SK-N-SH treated with all-trans-retinoic acid at 6 μM for 48 hours (cell line): ENCODE measurements at regions not wholly inside any gene's neighbourhood (a gene's known extent, or its start where the extent isn't known, plus 50 kb on each side); places are given as distances from the start of the nearest gene placed in this dataset.

Source experiments
- ATAC-seq: fragments of 200-7000 bp; cut with Tn5 transposase; 3 replicates; pipeline ENCODE4 v1.9.1; 2020; ENCODE audit warnings: mild to moderate bottlenecking, moderate library complexity
- BACH2 ChIP-seq: fragments of 250-450 bp; sonication (Bioruptor Pico); IDR thresholded peaks from 2 replicates; pipeline ENCODE4 v1.9.0; 2021; ENCODE audit warnings: mild to moderate bottlenecking, borderline replicate concordance
- CREB5 ChIP-seq: fragments of 250-450 bp; sonication (Bioruptor Pico); IDR thresholded peaks from 2 replicates; pipeline ENCODE4 v1.5.1; 2020; ENCODE audit warnings: low read depth, mild to moderate bottlenecking, moderate library complexity
- CSDC2 ChIP-seq: fragments of 250-450 bp; sonication (Bioruptor Pico); IDR thresholded peaks from 2 replicates; pipeline ENCODE4 v1.5.0; 2020; ENCODE audit warnings: mild to moderate bottlenecking, moderate library complexity
- CSRNP3 ChIP-seq: fragments of 250-450 bp; sonication (Bioruptor Pico); IDR thresholded peaks from 2 replicates; pipeline ENCODE4 v1.5.1; 2021; ENCODE audit warnings: mild to moderate bottlenecking, moderate library complexity
- ESRRG ChIP-seq: fragments of 250-450 bp; sonication (Bioruptor Pico); IDR thresholded peaks from 2 replicates; pipeline ENCODE4 v1.6.1; 2021; ENCODE audit warnings: mild to moderate bottlenecking
- GLIS3 ChIP-seq: fragments of 250-450 bp; sonication (Bioruptor Pico); IDR thresholded peaks from 2 replicates; pipeline ENCODE4 v1.5.0; 2020; ENCODE audit warnings: mild to moderate bottlenecking, moderate library complexity
- ISL1 ChIP-seq: fragments of 250-450 bp; sonication (Bioruptor Pico); IDR thresholded peaks from 2 replicates; pipeline ENCODE4 v2.1.2; 2022; ENCODE audit warnings: mild to moderate bottlenecking, moderate library complexity
- OSR1 ChIP-seq: fragments of 250-450 bp; sonication (Bioruptor Pico); IDR thresholded peaks from 2 replicates; pipeline ENCODE4 v1.8.0; 2022; ENCODE audit warnings: moderate library complexity, mild to moderate bottlenecking, inconsistent platforms
- PATZ1 ChIP-seq: fragments of 250-450 bp; sonication (Bioruptor Pico); IDR thresholded peaks from 2 replicates; pipeline ENCODE4 v1.8.0; 2020; ENCODE audit warnings: mild to moderate bottlenecking, moderate library complexity, borderline replicate concordance
- PPARA ChIP-seq: fragments of 250-450 bp; sonication (Bioruptor Pico); IDR thresholded peaks from 2 replicates; pipeline ENCODE4 v1.5.0; 2020; ENCODE audit warnings: mild to moderate bottlenecking, borderline replicate concordance
- RARB ChIP-seq: fragments of 250-450 bp; sonication (Bioruptor Pico); IDR thresholded peaks from 2 replicates; pipeline ENCODE4 v1.8.0; 2021; ENCODE audit warnings: mild to moderate bottlenecking, moderate library complexity
- SNAI2 ChIP-seq: fragments of 250-450 bp; sonication (Bioruptor Pico); IDR thresholded peaks from 2 replicates; pipeline ENCODE4 v1.5.0; 2020; ENCODE audit warnings: mild to moderate bottlenecking, moderate library complexity
- TCF4 ChIP-seq: fragments of 250-450 bp; sonication (Bioruptor Pico); IDR thresholded peaks from 2 replicates; pipeline ENCODE4 v1.8.0; 2021; ENCODE audit warnings: mild to moderate bottlenecking, moderate library complexity, borderline replicate concordance
- TOX ChIP-seq: fragments of 250-450 bp; sonication (Bioruptor Pico); IDR thresholded peaks from 2 replicates; pipeline ENCODE4 v1.8.0; 2021; ENCODE audit warnings: mild to moderate bottlenecking, moderate library complexity, borderline replicate concordance
- TSHZ2 ChIP-seq: fragments of 250-450 bp; sonication (Bioruptor Pico); IDR thresholded peaks from 2 replicates; pipeline ENCODE4 v1.5.0; 2020; ENCODE audit warnings: mild to moderate bottlenecking, moderate library complexity
- ZFP3 ChIP-seq: fragments of 250-450 bp; sonication (Bioruptor Pico); IDR thresholded peaks from 2 replicates; pipeline ENCODE4 v1.5.0; 2020; ENCODE audit warnings: mild to moderate bottlenecking, moderate library complexity
- ZFP30 ChIP-seq: fragments of 450-650 bp; formaldehyde crosslinking; IDR thresholded peaks from 2 replicates; pipeline ENCODE4 v1.5.0; 2022; ENCODE audit warnings: mild to moderate bottlenecking, moderate library complexity
- ZNF565 ChIP-seq: fragments of 450-650 bp; formaldehyde crosslinking; conservative IDR thresholded peaks from 2 replicates; pipeline ENCODE4 v1.5.0; 2020; ENCODE audit warnings: low read depth, mild to moderate bottlenecking, moderate library complexity
- ZNF70 ChIP-seq: fragments of 450-650 bp; formaldehyde crosslinking; IDR thresholded peaks from 2 replicates; pipeline ENCODE4 v1.5.0; 2020; ENCODE audit warnings: mild to moderate bottlenecking, moderate library complexity
- ZNF8 ChIP-seq: fragments of 450-650 bp; formaldehyde crosslinking; IDR thresholded peaks from 2 replicates; pipeline ENCODE4 v1.5.0; 2020; ENCODE audit warnings: mild to moderate bottlenecking, moderate library complexity

GRCh38 chr6:54010340-54011276 lies 100.6 kb upstream of the MLIP start:
- TF ChIP-seq OSR1 (CRISPR knock-in tag) (no peak), ZFP3 (no peak), RARB (no peak), SNAI2 (CRISPR knock-in tag) (no peak), BACH2 (CRISPR knock-in tag) (no peak), ESRRG (CRISPR knock-in tag) (no peak), PPARA (no peak), CSDC2 (CRISPR knock-in tag) (no peak)
- no peak for ATAC-seq

- TF ChIP-seq TCF4: no peak
- no peak for TF ChIP-seq PATZ1
- TF ChIP-seq ZNF565 (CRISPR knock-in tag): no peak
- TF ChIP-seq TSHZ2: no peak
- TF ChIP-seq TOX: no peak
- TF ChIP-seq RARB: no peak
- no peak for TF ChIP-seq ISL1 (CRISPR knock-in tag)
- no peak for TF ChIP-seq CSRNP3 (CRISPR knock-in tag)
- no peak for TF ChIP-seq GLIS3 (CRISPR knock-in tag)
- no peak for TF ChIP-seq ZNF8 (CRISPR knock-in tag)
- no peak for TF ChIP-seq ZFP30 (CRISPR knock-in tag)
- no peak for TF ChIP-seq CREB5 (CRISPR knock-in tag)
- ATAC-seq: no peak
Observed at GRCh38 chr6:54011277-54011648, 100.0 kb upstream of the MLIP start.

- TF ChIP-seq ESRRG (CRISPR knock-in tag) (no peak), ZFP30 (CRISPR knock-in tag) (no peak), CSRNP3 (CRISPR knock-in tag) (no peak), ZNF70 (CRISPR knock-in tag) (no peak), PATZ1 (no peak), ZFP3 (no peak)
- no peak for ATAC-seq
Observed at GRCh38 chr6:54013966-54014365, 97.3 kb upstream of the MLIP start.
